Inferior parietal cortex (tissue), 1 donor: ENCODE measurements at regions not wholly inside any gene's neighbourhood (a gene's known extent, or its start where the extent isn't known, plus 50 kb on each side); places are given as distances from the start of the nearest gene placed in this dataset.

ENCODE experiments used
- DNase-seq: peaks from one replicate; pipeline ENCODE4 v3.0.0-alpha.2; 2016; ENCODE audit errors: extremely low spot score

DNA sequence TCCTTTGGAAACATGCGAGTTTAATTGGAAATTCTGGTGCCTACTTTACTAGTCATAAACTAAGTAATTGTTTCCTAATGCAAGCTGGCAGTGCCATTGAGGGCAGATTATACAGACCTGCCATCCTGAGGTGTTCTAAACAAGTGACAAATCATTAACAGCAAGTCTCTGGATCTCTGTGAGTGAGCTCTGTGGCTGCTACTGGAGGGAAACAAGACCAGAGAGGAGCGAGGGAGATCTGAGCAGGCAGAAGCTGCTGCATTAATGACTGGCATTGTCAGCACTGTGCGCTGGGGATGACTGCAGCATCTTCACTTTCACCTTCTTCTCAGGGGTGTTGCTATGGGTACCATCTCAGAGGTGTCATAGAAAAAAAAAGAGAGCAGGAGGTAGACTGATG is 308.4 kb upstream of the DPH6 start:
- no peak for DNase-seq

DNA sequence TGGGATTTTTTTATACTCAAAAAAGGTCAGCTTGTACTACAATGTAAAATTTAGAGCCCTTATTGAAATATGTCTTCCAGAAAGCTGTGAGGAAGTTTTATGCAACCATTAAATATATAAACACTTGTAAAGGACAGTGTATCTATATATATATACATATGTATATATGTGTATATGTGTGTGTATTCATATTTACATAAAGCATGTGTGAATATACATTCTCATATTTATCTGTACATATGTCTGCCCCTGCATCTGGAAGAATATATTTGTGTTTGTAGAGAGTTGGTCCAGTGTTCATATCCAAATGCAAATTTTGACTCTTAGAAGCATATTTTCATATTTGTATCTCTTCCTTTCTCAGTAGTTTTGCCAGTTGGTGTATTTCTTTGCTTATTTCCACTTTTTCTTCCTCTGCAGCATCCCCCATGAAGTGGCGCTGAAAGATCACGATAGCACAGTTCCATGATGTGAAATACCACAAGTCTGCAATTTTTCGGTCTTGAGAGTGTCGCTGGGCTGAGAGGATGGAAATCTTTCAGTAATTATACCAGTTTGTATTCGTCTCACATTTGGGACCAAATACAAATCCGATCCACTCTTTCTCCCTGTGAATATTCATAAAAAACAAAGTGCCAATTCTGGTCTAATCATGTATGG is 311.7 kb upstream of the DPH6 start:
- peak; percentile 50 for DNase-seq

DNA sequence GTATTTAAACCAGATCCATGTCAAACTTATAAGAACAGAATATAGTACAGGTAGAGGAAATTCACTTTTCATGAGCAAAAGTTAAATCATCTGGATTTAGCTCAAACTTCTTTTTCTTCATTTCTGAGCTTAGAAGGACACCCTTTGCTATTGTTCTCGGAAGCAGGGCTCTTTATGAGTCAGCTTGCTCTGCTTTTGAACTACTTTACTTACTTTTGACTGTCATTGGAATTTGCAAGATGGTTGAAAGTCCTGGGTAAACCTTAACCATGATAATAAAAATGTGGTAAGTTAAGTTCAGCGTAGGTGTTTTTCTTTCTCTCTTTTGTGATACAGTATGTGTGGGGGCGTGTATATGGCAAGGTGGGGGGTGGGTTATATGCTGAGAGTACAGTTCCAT is 312.7 kb upstream of the DPH6 start:
- DNase-seq, result no peak

DNA sequence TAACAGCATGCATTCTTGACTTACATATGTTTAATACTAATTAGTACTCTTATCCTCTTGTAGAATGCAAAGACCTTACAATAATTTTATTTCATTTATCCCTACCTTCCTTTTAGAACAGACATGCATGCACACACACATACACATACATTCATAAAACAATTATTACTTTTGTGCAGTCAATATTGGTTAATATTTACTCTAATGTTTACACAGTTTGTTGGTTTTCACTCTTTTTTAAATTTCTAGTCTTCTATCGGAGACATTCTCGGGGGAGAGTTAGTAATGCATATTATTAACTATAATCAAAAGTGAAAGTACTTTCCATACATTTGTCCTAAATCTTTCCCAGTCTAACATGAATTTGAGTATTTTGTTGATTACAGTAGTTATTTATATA is 317.7 kb upstream of the DPH6 start:
- DNase-seq, result no peak

DNA sequence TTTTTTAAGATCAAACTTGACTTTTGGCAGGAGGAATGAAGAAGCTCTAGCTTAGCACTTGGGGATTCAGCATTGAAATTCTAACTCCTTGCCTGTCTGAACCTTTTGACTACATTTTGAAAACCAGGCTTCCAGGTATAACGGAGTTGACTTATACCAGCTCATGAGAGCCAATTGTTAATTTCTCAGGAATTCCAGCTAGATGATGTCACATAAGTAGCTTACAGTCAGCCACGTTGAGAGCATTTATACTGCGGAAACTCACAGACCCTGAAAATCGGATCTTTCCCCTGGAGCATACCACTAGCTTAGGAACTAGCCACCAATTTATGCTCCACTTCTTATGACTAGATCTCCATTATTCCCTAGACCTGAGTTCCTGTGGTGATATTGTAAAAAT is 321.4 kb upstream of the DPH6 start:
- no peak for DNase-seq

DNA sequence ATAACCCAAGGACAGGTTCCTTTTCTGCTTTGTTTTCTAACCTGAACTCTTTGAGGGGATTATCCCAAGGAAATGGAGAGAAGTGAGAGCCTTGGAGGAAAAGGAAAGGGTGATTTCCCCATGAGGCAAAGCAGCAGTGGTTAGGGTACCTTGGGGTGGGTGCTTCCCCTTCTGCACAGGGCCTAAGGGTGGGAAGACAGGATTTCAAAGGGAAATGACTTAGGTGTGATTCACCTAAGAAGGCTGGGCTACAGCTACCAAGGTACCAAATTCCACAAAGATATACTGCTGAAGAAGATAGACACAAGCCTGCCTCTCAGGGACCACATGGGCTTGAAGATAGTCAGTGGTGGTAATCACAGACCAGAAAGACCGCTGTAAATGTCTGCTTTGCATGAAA is 325.3 kb upstream of the DPH6 start:
- no peak for DNase-seq

DNA sequence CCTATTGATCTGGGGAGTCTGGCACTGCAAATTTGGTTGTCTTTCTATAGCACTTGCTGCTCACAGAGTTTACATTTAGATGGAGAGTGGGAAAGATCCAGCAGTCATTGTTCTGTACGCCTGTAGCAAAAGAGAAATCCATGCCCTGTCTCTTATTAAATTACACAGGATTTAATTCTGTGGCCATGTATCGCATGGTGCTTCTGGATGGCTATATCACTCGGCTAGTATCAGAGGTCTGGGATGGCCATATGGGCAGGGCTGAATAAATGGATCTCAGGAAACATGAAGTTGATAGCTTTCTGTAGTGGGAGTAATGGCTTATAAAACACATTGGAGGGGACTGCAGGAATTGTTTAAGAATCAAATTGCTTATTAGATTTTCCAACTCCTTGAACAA is 325.8 kb upstream of the DPH6 start:
- no peak for DNase-seq

DNA sequence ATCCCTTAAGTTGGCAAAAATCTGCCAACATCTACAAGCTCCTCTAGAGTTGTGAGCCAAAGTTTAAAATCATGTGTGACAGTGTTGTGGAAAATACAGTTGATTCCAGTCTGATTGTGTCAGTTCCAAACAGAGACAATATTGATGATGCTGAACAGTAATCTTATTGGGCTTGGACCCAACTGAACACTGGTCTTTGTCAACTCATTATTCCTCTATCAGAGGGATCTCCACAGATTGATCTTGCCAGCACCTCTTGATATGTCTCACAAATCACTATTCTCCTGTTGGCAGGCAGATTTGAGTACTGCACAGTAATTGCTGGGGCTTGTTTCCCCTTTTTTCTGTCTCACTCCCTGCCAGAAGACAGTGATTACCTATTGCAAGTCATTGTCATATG is 326.6 kb upstream of the DPH6 start:
- no peak for DNase-seq

DNA sequence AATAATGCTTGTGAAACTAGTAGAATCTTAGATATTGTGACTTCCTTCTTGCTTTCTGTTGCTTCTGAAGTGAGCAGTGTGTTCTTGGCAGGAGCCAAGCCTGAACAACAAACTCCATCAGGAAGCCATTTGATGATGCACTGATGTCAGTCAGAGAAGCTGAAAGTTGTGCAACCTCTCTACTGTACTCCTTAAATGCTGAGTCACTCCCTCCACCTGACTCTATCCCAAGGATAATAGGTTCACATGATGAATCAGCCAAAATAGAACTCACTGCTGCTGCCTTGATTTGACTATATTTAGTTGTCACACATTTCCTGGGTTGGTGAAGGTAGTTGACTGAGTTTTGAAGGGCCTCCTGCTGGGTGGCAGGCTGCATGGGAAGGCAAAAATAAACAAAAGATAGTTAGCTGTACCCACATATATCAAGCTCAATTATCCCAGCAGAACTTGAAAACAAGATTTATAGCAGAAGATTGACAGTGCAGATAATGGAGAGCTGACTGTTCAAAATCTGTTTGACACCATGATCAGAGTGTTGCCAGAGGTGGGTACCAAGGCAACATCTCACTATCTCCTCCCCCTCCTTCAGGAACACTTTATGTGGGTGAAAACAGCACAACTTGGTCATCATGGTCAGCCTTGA is 328.4 kb upstream of the DPH6 start:
- DNase-seq, result no peak

DNA sequence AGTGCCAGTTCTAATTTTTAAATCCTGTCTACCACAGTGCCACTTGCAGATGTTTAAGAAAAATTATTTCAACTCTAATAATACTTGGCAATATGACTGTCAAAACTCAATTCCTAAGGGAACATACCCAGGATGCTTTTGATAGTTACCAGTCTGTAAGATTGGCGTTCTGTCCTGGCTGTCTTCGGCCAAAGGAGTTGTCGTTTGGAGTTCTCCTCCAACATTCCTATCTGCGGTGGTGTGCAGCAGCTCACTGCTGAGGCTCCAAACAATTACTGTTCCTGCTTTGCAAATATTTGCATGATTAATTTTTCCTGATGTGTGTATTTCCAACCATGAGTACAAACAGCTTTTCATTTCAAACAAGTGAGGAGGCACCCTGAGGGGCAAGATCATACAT is 330.8 kb upstream of the DPH6 start:
- no peak for DNase-seq

DNA sequence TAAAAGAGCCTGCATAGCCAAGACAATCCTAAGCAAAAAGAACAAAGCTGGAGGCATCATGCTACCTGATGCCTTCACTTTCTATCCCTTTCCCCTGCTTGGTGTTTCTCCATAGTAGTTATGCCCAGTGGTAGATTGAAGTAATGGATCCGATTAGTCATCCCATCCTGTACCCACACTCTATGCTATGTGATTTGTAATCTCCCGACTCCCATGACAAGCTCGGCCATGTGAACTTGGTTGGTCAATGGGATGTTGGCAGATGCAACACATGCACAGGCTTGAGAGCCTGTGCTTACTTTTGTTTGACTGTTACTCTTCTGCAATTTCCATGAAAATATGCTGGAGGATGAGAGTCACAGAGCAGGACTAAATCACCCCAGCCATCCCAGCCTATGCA is 334.9 kb upstream of the DPH6 start:
- DNase-seq, result no peak

DNA sequence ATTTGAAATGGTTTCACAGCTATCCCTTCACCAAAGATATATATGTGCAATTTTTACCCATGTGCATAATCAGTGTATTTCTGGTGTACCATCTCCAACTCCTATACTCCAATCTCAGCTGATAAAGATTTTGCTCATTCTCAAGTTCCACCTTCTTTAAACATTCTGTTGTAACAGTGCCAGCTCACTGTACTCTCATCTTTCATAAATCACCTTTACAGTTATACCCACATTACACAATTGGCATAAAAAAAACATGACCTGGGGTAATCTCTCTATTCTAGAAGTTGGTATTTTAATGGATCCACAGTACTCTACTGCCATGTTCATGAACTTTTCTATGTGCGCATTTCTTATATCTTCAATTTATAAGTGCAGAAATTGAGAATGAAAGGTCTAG is 339.9 kb upstream of the DPH6 start:
- no peak for DNase-seq

DNA sequence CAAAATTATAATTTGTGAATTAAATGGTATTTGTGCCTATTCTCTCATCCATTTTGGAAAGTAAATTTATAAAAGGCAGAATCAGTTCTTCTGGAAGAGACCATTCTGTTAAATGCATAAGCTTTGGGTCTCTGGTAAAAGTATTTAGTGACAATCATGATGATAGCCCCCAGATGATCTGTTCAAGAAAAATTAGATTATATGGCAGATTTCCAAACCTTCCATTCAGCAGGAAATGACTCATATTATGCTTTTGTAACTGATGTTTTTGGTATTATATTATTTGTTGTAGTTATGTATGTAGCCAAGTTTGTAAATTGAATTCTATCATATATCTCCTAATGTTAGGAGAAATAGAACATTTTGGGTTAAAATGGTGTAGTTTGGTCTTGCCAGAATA is 340.8 kb upstream of the DPH6 start:
- DNase-seq, result no peak

DNA sequence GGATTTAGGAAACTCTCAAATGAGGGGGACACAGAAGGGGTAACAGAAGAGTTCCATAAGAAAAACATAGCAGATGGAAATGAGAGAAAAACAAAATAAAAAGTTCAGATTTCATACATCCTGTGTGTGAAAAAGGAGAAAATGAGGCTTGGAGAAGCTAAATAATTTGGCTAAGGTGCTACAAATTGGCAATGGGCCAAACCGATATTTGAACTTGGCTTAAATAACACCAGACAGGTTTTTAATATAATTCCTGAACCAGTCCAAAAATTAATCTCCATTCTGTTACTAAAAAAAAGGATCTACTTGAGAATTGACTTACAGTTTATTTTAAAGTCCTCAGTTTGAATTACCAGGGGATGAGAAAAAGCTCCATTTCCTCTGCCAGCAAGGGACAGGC is 342.9 kb upstream of the DPH6 start:
- DNase-seq, result no peak

DNA sequence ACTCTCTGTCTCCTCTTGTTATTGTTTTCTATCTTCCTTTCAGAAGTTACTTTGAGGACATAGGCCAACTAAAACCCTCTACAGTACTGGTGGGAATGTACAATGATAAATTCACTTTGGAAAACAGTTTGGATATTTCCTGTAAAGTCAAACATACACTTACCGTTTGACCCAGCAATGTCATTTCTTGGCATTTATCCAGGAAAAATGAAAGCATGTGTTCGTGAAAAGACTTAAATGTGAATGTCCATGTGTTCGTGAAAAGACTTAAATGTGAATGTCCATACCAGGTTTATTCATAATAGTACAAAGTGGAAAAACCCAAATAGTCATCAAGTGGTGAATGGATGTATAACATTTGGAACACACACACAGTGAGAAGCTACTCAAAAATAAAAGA is 361.5 kb upstream of the DPH6 start:
- no peak for DNase-seq

DNA sequence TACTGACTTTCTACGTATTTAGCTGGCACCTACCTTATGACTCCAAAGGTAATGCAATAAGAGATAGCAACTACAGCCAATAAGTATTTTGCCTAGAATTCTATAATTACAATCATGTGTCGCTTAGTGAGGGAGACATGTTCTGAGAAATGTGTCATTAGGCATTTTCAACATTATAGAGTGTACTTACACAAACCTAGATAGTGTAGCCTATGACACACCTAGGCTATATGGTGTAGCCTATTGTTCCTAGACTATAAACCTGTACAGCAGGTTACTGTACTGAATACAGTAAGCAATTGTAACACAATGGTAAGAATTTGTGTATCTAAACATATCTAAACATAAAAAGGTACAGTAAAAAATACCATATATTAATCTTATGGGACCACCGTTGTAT is 363.4 kb upstream of the DPH6 start:
- no peak for DNase-seq

DNA sequence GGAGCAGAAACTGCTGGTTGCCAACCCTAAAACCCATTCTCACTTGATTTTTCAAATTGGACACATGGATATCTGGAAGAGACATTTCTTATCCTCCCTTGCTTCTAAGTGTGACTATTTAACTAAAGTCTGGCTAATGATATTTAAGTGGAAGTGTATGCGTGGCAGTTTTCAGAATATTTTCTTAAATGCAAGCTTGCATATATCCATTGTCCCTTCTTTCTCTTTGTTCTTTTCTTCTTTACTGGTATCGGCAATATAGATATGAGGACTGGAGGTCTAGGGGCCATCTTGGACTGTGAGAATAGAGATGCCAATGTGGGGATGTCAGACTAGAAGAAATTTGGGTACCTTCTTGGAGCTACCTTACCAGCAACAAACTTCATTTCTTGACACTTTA is 364.3 kb upstream of the DPH6 start:
- DNase-seq, result no peak

DNA sequence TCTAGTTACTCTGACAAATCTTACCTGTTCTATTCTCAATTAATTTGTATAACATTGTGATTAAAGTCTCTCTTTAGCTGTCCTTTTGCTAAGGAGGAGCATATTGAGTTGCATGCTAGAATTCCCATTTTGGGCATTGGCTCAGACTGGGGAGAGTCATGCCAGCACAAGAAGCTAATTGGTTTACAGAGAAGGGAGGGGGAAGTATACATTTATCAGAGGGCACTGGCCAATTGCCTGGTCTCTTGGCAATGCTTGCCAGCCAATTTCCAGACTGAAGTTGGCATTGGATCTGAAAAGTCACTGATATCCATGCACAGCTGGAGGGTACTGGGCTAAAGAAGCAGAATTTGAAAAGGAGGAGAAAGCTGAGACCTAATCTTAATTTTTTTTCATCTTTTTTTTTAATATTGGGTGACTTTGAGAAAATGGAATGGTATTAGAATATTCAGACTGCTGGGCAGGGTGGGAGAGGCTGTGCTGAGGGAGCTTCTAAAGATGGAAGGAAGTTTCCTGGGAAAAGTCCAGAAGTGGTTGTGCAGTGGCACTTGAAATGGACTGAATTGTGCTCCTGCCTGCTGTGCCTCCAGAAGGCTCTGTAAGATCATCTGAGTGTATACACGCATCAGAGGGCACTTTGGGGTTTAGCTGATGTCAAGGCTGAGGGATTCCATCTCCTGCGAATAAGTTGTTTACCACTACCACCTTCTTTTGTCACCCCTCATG is 365.2 kb upstream of the DPH6 start:
- DNase-seq, result no peak

DNA sequence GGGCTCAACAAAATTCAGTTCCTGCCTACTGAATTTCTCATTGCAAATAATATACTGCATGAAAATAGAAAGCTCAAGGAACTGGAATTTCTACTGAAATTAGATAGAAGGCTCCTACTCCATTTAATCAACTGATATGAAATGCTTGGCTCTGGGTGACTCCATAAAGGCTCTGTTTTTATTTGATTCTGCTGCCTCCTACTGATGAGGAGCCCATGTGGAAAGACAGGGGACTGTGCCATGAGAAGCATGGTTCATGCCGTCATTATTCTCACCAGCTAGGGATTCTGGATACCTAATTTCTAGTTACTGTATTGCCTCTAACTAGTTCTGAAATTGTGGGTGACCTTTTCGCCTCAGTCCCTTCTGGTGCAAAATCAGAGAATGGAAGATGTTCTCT is 366.2 kb upstream of the DPH6 start:
- no peak for DNase-seq

DNA sequence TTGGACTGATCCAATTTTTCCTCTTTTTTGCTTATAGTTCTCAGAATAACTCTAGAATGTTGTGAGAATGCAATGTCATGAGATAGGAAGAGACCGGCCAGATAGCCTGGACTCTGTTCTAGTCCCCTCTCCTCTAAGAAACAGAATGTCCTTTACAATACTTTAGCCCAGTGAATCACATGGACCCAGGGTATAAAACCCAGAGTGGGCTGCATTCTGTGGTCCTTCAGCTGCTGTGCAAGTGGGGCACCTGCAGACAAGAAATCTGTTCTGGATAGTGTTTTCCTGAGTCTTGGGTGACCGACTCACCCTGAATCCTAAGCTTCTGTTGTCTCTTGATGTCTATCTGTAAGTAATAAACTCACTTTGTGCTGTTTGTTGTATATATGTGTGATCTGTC is 368.6 kb upstream of the DPH6 start:
- DNase-seq, result no peak

DNA sequence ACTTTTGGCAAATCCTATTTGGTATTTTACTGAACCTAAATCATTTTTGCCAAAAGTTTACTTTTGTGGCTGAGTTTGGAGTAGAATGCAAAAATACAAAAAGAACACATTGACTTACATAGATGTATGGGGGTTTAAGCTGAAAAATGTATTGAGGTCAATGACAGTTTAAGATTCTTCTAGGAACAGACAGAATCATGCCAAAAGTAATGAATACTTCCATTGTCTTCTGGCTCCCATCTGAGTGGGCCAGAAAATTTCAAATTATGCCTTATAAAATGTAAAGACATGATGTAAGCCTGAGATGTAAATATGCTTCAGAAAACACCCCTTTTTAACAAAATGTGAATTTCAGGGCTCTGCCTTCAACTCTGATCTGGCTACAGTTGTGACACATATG is 375.1 kb upstream of the DPH6 start:
- DNase-seq, result no peak

DNA sequence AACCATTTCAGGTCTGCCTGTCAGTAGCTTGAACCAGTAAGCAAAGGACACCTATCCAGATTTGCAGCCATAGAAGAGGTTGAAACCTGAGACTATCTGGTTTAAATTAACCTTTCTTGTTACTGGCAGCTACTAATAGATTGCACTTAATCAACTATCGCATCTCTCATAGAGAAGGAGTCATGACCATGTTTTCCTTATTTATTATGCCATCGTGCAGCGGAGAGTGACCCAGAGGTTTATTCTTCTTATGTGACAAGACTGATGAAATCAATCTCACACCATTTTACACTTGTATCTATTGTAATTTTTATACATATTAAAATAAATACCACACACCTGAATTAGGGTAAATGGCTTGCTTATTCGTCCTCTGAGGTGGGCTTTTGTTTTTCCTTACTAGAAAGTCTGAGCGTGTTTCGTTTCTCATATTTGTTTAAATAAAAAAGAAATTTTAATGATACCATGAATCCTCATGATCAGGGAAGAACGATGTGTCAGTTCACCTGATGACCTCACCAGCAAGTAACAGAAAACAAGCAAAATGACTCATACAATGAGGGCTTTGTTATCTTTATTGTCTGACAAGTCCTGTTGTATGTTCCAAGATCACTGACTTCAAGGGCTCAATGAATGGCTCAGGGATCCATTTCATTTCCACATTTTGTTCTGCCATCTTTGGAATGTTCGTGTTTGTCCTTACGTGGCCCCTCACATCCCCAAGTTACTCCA is 379.5 kb upstream of the DPH6 start:
- DNase-seq, result no peak

DNA sequence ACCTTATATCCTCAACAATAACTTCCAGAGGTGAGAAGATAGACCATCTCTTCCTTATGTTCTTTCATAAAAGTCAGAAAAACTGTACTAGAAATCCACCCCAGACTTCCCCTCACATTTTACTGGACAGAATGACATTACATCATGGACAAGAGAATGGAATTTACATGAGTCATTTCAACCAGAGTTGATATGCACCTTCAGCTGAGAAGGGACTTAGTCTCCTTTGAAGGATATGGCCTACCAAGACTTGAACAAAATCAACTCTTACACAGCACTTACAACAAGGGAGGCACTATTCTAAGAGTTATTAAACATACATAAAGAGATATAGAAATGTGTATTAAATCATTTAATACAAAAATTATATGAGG is 380.0 kb upstream of the DPH6 start:
- DNase-seq, result no peak
